Islet of Langerhans (tissue), 1 donor: ENCODE measurements at regions not wholly inside any gene's neighbourhood (a gene's known extent, or its start where the extent isn't known, plus 50 kb on each side); places are given as distances from the start of the nearest gene placed in this dataset.
"Not testable (repeated sequence)": the region's sequence is repeated elsewhere in the genome, so short reads cannot be mapped to it uniquely, and the experiment has no call there.

Source experiments
- FAIRE-seq: peaks from one replicate; lab custom pipeline; 2011; peaks lifted over from hg19 to GRCh38; lab: Jason Lieb, UNC

DNA sequence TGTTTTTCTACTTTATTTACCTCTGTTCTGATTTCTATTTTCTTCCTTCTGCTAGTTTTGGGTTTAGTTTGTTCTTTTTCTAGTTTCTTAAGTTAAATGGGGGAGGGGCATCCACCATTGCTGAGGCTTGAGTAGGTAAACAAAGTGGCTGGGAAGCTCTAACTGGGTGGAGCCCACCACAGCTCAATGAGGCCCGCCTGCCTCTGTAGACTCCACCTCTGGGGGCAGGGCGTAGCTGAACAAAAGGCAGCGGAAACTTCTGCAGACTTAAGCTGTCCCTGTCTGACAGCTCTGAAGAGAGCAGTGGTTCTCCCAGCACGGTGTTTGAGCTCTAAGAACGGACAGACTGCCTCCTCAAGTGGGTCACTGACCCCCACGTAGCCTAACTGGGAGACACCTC is 316.7 kb downstream of the RPLP1 start:
- not testable (repeated sequence) for FAIRE-seq

DNA sequence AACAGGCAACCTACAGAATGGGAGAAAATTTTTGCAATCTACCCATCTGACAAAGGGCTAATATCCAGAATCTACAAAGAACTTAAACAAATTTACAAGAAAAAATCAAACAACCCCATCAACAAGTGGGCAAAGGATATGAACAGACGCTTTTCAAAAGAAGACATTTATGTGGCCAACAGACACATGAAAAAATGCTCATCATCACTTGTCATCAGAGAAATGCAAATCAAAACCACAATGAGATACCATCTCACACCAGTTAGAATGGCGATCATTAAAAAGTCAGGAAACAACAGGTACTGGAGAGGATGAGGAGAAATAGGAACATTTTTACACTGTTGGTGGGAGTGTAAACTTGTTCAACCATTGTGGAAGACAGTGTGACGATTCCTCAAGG is 321.6 kb downstream of the RPLP1 start:
- not testable (repeated sequence) for FAIRE-seq

DNA sequence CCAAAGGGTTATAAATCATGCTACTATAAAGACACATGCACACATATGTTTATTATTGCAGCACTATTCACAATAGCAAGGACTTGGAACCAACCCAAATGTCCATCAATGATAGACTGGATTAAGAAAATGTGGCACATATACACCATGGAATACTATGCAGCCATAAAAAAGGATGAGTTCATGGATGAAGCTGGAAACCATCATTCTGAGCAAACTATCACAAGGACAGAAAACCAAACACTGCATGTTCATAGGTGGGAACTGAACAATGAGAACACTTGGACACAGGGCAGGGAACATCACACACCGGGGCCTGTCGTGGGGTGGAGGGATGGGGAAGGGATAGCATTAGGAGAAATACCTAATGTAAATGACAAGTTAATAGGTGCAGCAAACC is 322.1 kb downstream of the RPLP1 start:
- not testable (repeated sequence) for FAIRE-seq

- FAIRE-seq: no peak
These were observed 320.4 kb downstream of the TLE3 start for GRCh38 chr15:69777356-69777755.

GRCh38 chr15:69780374-69780773 is 317.3 kb downstream of the TLE3 start:
- no peak for FAIRE-seq

GRCh38 chr15:69780981-69781380 is 316.7 kb downstream of the TLE3 start:
- no peak for FAIRE-seq

DNA sequence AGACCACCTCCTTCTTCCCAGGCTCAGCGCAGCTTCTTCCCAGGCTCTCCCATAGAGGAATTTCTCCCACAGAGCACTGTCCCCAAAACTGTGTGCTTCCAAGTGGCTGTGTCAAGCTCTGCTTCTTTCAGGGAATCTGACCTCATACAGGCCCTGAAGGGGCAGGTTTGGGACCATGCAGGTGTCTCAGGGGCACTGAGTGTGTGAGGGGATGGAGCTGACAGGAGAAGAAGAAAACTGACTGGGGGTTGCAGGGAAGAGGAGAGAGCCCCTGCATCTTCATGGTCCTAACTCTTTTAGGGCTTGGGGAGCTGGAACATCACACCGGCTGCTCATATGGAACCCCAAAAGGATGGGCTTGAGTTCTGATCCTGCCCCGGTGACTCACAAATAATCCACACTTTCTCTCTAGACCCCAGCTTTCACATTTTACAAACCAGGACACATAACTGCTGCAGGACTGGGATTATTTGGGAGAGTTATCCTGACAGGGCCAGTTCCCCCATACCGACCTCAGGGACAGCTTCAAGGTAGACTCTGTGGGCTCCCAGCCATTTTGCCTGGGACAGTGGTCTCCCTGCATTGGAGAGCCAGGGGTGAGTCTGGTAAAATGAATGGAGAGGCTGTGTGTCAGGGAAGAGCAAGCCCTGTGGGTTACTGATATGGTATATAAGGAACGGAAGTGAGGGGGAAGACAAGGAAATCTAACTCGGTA is 316.1 kb downstream of the TLE3 start:
- no peak for FAIRE-seq

GRCh38 chr15:69782139-69782658 is 315.5 kb downstream of the TLE3 start:
- FAIRE-seq: no peak

DNA sequence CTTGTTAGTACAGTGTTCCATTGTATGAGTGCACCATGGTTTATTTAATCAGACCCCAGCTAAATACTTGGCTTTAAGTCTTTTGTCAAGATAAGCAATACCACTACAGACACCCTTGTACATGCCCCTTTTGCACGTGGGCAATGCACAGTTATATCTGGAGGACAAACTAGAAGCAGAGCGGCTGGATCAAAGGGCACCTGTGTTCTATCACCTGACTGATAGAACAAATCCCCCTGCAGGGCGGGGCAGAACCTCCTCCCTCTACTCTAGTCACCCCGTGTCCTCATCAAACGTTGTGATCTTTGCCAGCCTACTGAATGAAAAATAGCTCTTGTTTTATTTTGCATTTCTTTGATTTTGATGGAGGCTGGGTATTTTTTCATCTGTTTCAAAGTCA is 314.9 kb downstream of the TLE3 start:
- FAIRE-seq: no peak

GRCh38 chr15:69783211-69783610 is 314.5 kb downstream of the TLE3 start:
- no peak for FAIRE-seq

DNA sequence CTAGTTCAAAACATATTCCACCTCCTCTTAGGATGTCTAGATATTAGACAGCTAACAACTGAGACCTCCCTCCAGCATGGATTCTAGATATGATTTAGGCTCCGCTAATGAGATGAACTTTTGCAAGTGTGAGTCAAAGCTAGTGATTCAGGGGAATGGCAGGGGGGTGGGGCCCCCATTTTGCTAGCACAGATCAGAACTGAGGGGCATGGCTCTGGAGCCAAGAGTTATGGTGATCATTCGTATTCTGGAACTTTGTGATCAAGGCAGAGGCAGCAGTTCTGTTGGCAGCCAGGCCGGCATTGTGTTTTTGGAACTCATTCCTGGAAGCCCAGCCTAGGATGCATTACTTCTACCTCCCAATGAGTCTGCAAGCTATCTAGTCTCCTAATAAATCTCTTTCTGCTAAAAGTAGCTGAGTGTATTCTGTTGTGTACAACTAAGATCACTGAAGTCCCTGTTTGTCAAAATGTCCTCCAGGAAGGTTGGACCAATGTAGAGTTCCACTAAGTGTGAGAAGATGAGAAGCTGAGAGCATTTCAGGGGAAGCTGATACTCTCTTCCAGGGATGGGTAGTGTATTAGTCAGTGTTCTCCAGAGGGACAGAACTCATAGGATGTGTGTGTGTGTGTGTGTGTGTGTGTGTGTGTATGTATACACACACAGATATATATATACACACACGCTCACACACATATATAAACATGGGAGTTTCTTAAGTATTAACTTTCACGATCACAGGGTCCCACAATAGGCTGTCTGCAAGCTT is 312.7 kb downstream of the TLE3 start:
- no peak for FAIRE-seq

- FAIRE-seq: no peak
These were observed 311.5 kb downstream of the TLE3 start for GRCh38 chr15:69786136-69786701.

DNA sequence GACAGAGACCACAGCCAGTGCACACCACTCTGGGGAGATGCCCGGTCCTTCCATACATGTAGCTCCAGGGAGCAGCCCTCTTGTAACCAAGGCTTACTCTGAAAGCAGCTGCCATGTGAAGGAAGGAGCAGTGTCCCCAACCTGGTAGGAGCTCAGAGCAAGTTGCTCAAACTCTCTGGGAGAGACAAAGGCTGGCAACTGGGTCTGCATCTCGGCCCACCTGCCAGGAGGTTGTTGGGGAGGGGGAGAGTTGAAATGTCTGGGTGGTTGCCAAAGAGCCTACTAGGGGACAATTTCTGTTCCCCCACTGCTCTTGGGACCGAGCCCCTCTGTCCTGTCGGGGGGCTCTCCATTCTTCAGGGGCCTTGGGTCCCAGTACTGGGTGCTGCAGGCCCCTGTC is 309.9 kb downstream of the TLE3 start:
- FAIRE-seq: no peak

DNA sequence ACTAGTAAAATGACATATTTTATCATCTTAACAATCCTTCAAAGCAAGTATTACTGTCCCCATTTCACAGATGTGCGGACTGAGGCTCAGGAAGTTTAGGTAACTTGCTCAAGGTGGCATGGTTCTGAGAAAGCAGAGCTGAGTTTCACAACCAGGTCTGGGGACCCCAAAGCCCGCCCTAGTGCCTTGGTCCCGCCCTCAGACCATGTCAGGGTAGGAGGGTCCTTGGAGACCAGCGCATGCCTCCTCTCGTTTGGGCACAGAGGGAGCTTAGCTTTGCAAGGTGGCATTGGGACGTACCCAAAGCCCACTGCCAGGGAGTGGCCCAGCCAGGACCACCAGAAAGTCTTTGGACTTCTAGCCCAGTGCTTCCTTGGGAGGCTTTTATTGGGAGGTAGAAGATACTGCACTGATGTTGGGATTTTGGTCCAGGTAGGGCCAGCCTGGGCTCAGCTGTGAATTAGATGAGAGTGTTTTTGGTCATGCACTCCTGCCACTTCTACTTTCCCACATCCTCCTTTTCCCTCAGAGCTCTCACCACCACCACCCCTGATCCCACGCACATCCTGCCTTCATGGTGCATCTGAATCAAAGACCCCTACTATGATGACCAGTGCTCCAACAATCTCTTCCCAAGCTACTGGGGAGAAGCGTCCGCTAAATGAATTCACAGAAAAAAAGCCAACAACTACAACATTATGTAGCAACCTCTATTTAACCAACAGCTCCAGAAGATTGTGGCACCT is 307.9 kb downstream of the TLE3 start:
- no peak for FAIRE-seq

DNA sequence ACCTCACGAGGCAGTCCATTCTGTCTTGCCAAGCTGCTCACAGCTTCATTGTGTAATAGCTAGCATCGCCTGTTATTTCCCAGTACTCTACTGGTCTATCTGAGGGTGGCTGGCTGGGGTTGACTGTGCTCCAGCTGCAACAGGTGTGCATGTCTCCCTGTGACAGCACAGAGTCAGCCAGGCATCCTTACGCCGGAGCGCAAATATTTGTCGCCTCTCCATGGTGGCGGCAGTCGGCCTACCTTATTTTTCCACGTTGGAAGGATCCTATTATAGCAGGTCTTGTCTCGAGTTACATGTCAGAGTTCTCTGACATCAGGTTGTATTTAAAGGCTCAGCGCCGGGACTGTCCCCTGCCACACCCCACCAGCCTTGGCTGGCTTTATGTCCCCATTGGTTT is 307.1 kb downstream of the TLE3 start:
- no peak for FAIRE-seq

DNA sequence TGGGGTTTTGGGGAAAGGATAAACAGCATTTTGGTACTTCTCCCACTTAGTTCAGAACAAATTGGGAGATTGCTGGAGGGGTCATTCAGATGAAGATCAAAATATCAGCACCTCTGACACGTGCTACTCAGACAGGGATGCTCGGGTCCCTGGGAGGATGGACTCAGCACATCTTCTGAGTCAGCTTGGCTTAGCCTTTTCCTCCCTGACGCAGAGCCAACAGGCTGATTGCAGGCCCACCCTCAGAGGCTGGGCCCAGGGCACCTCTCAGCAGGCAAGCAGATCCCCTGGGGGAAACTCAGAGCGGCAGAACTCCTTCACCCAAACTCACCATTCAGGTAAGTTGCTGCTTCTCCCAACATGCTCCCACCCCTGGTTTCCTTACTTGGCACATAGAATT is 304.9 kb downstream of the TLE3 start:
- no peak for FAIRE-seq

DNA sequence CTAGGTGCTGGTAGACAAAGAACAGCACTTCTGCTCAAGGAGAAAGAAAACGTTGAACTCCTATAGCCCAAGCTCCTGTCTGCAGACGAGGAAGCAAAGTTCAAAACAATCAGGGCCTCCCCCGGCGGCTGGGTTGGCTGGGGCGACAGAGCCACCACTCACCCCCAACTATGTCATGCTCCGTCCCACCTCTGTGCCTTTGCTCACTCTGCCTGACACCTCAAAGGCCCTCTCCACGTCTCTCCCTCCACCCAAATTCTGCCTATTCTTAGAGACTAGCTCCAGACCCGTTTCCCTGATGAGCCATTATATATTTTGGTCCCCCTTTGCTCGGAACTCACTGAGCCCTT is 304.3 kb downstream of the TLE3 start:
- no peak for FAIRE-seq

- FAIRE-seq: no peak
These were observed 303.8 kb downstream of the TLE3 start for GRCh38 chr15:69793781-69794451.

DNA sequence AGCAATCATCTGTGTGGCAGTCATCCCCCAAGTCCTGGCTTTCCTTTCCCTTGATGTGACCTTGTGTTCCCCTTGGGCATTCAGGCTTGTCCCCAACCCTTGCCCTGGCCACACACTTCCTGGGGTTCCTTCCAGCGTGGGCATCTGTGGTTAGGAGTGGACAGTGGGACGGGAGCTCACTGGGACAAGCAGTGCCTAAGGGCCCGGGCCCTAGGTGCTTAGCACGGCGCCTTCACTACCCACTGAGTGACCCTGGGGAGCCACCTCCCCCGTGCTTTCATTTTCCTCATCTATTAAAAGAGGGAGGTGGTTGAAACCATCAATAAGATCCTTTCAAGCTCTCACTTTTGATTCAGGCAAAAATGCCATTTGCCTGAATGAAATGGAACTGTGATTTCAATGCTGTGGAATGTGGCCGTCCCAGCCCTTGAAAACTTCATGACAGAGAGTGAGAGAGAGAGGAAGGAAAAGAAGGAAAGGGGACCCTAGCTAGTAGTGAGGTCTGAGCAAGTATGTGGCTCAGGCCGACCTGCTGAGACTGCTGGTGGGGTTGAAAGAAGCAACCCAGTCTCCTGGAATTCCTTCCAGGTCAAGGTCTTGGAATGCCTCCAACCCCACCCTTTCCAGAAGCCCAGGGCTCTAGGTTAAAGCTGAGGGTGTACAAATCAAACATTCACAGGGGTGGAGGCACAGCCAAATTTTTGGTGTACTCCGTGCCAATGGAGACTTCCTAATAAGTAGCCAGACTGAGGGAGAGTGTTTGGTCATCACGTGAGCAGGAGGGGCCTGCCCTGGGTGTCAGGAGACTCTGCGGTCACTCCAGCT is 302.9 kb downstream of the TLE3 start:
- FAIRE-seq: no peak

GRCh38 chr15:69795601-69796000 is 302.1 kb downstream of the TLE3 start:
- no peak for FAIRE-seq

GRCh38 chr15:69797051-69797595 is 300.6 kb downstream of the TLE3 start:
- no peak for FAIRE-seq
